HG03064 (cell line): ENCODE measurements at regions not wholly inside any gene's neighbourhood (a gene's known extent, or its start where the extent isn't known, plus 50 kb on each side); places are given as distances from the start of the nearest gene placed in this dataset.
"Not testable (repeated sequence)": the region's sequence is repeated elsewhere in the genome, so short reads cannot be mapped to it uniquely, and the experiment has no call there.

Experiments
- ATAC-seq: cut with Tn5 transposase; IDR thresholded peaks from one replicate; pipeline ENCODE4 v1.9.1; 2021; ENCODE audit warnings: low read depth; ENCODE audit not compliant: unreplicated experiment

- no peak for ATAC-seq
These were observed 78.3 kb upstream of the SLC16A7 start for GRCh38 chr12:59517522-59517921.

- no peak for ATAC-seq
These were observed 94.9 kb upstream of the SLC16A7 start for GRCh38 chr12:59500915-59501314.

- no peak for ATAC-seq
These were observed 95.5 kb upstream of the SLC16A7 start for GRCh38 chr12:59500335-59500734.

- peak; percentile 84 for ATAC-seq
These were observed 96.1 kb upstream of the SLC16A7 start for GRCh38 chr12:59499774-59500173.

- ATAC-seq: no peak
These were observed 101.2 kb upstream of the SLC16A7 start for GRCh38 chr12:59494617-59495016.

- ATAC-seq: no peak
These were observed 104.0 kb upstream of the SLC16A7 start for GRCh38 chr12:59491877-59492276.

- ATAC-seq: no peak
These were observed 109.0 kb upstream of the SLC16A7 start for GRCh38 chr12:59486827-59487226.

- no peak for ATAC-seq
These were observed 111.3 kb upstream of the SLC16A7 start for GRCh38 chr12:59484575-59484974.

GRCh38 chr12:59474236-59474635, 121.6 kb upstream of the SLC16A7 start:
- not testable (repeated sequence) for ATAC-seq

GRCh38 chr12:59472273-59472672, 123.6 kb upstream of the SLC16A7 start:
- no peak for ATAC-seq

GRCh38 chr12:59459966-59460660, 135.7 kb upstream of the SLC16A7 start:
- no peak for ATAC-seq

GRCh38 chr12:59453475-59453874, 142.4 kb upstream of the SLC16A7 start:
- ATAC-seq: no peak

- ATAC-seq: no peak
These were observed 143.1 kb upstream of the SLC16A7 start for GRCh38 chr12:59452746-59453145.

- ATAC-seq: no peak
These were observed 143.6 kb upstream of the SLC16A7 start for GRCh38 chr12:59452259-59452658.

GRCh38 chr12:59446116-59446515, 149.7 kb upstream of the SLC16A7 start:
- ATAC-seq: no peak

GRCh38 chr12:59444932-59445331, 150.9 kb upstream of the SLC16A7 start:
- ATAC-seq: no peak

GRCh38 chr12:59432057-59432456, 163.8 kb upstream of the SLC16A7 start:
- ATAC-seq: no peak

GRCh38 chr12:59431266-59431665, 164.6 kb upstream of the SLC16A7 start:
- no peak for ATAC-seq

- ATAC-seq: no peak
These were observed 166.1 kb upstream of the SLC16A7 start for GRCh38 chr12:59429766-59430165.

GRCh38 chr12:59425798-59426197, 170.0 kb upstream of the SLC16A7 start:
- no peak for ATAC-seq

- ATAC-seq: not testable (repeated sequence)
These were observed 171.2 kb upstream of the SLC16A7 start for GRCh38 chr12:59424666-59425065.

GRCh38 chr12:59414051-59414450, 181.8 kb upstream of the SLC16A7 start:
- ATAC-seq: no peak

- no peak for ATAC-seq
These were observed 187.4 kb upstream of the SLC16A7 start for GRCh38 chr12:59408431-59408830.
